AG09319 (cell line): ENCODE measurements at regions not wholly inside any gene's neighbourhood (a gene's known extent, or its start where the extent isn't known, plus 50 kb on each side); places are given as distances from the start of the nearest gene placed in this dataset.
"Not testable (repeated sequence)": the region's sequence is repeated elsewhere in the genome, so short reads cannot be mapped to it uniquely, and the experiment has no call there.

ENCODE experiments used
- DNase-seq: peaks from one replicate; pipeline ENCODE4 v3.0.0-alpha.2; 2010; ENCODE audit warnings: low read depth; ENCODE audit errors: extremely low read depth
- CTCF ChIP-seq: IDR thresholded peaks from 2 replicates; pipeline ENCODE4 v1.5.1; 2011; ENCODE audit warnings: low read depth, mild to moderate bottlenecking, inconsistent platforms, low read length, moderate library complexity

DNA sequence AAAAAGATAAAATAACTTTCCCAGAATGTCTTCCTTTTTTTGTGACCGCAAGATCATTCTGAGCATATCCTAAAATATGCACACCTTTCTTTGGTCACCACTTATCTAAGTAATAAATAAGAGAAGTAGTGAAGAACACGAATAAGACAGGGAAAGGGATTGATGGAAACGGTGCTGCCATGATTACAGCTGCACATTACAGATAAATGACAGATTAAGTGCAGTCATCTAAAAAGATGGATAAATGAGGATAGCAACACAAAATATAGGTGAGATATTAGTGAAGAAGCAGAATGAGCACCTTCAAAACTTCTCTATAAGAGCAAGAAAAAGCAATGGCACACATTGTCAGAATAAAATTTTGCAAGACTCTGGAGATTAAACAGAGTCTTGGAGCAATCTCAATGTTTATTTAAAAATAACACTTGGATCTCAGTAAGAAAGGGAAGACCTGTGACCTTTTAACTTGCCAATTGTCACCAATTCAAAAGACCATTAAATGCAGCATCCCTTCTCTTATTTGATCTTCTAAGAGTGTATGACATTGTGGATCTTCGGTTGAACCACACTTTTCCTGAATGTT, 567.1 kb downstream of the KCNJ2 start:
- no peak for TF ChIP-seq CTCF
- DNase-seq = no peak

DNA sequence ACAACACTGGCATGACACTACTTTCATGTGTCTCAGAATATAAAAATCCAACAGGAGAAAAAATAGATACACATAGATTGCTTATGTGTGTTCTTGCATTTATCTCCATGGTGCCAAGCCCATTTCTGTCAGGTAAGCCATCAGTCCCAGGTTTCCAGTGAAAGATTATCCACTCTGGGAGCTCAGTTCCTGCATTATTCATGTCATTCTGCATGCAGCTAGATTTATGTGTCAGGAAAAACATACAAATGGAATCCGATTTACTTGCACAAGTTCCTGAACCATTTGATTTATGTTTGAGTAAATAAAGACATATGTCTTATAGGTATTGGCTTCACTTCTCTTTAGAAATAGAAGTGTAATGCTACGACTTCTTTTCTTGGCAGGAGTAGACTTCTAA, 569.7 kb downstream of the KCNJ2 start:
- DNase-seq = no peak

GRCh38 chr17:70746574-70746973, 577.2 kb downstream of the KCNJ2 start:
- not testable (repeated sequence) for DNase-seq

More for the DNA sequence above, 569.7 kb downstream of the KCNJ2 start:
- no peak for TF ChIP-seq CTCF

DNA sequence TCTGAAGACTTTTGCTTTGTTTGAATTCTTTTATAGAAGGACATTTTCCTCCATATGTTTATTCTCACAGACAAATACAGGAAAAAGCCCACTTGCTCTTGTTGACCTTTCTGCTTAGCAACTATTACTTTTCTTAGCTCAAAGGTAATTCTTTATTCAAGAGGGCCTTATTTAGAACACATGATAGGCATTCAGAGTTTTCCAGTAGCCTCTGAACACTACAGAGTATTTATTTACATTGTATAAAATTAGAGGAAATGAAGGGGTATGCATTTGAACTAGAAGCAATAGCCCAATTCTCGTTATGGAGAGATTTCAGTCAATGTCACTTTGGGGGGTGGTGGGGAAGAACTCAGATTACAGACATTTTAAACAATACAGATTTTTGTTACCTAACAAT, 581.7 kb downstream of the KCNJ2 start:
- no peak for DNase-seq
- TF ChIP-seq CTCF = no peak

DNA sequence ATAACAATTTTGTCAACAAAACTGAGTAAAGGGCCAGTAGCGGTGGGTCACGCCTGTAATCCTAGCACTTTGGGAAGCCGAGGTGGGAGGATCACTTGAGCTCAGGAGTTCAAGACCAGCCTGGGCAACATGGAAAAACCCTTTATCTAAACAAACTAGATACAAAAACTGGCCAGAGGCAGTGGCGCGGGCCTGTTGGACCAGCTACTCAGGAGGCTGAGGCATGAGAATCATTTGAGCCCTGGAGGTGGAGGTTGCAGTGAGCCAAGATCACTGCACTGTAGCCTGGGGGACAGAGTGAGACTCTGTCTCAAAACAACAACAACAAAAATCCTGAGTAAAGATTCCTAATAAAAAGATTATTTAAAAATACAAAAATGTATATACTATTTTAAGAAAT, 583.1 kb downstream of the KCNJ2 start:
- not testable (repeated sequence) for DNase-seq

- no peak for TF ChIP-seq CTCF
- no peak for DNase-seq
These were observed 583.7 kb downstream of the KCNJ2 start for GRCh38 chr17:70752966-70753467.

- TF ChIP-seq CTCF = no peak
- no peak for DNase-seq
These were observed 593.7 kb downstream of the KCNJ2 start for GRCh38 chr17:70763018-70763417.

- DNase-seq = no peak
- TF ChIP-seq CTCF = peak; percentile 69
These were observed 597.9 kb downstream of the KCNJ2 start for GRCh38 chr17:70767102-70767701.
